ENCODE measurements at regions not wholly inside any gene's neighbourhood (a gene's known extent, or its start where the extent isn't known, plus 50 kb on each side); places are given as distances from the start of the nearest gene placed in this dataset.
"Not testable (repeated sequence)": the region's sequence is repeated elsewhere in the genome, so short reads cannot be mapped to it uniquely, and the experiment has no call there.

GRCh38 chr7:125253452-125254190, 324.0 kb upstream of the POT1 start:
- no peak for DNase-seq (ENCODE audit: low spot score)

- no peak for DNase-seq (ENCODE audit: low spot score)
Observed at GRCh38 chr7:125247514-125248098, 318.0 kb upstream of the POT1 start.

GRCh38 chr7:125246706-125247105, 317.1 kb upstream of the POT1 start:
- DNase-seq (ENCODE audit: low spot score), result no peak

GRCh38 chr7:125241548-125241947, 311.9 kb upstream of the POT1 start:
- no peak for DNase-seq (ENCODE audit: low spot score)

GRCh38 chr7:125222596-125222995, 293.0 kb upstream of the POT1 start:
- DNase-seq (ENCODE audit: low spot score), result no peak

GRCh38 chr7:125218076-125218475, 288.5 kb upstream of the POT1 start:
- DNase-seq (ENCODE audit: low spot score), result no peak

GRCh38 chr7:125201002-125201401, 271.4 kb upstream of the POT1 start:
- no peak for DNase-seq (ENCODE audit: low spot score)

- DNase-seq (ENCODE audit: low spot score), result no peak
Observed at GRCh38 chr7:125197731-125198393, 268.2 kb upstream of the POT1 start.

- DNase-seq (ENCODE audit: low spot score), result no peak
Observed at GRCh38 chr7:125195156-125195555, 265.5 kb upstream of the POT1 start.

- no peak for DNase-seq (ENCODE audit: low spot score)
Observed at GRCh38 chr7:125193263-125193662, 263.6 kb upstream of the POT1 start.

GRCh38 chr7:125184801-125185200, 255.2 kb upstream of the POT1 start:
- no peak for DNase-seq (ENCODE audit: low spot score)

GRCh38 chr7:125181569-125182267, 252.1 kb upstream of the POT1 start:
- not testable (repeated sequence) for DNase-seq (ENCODE audit: low spot score)

GRCh38 chr7:125173571-125173970, 243.9 kb upstream of the POT1 start:
- DNase-seq (ENCODE audit: low spot score), result no peak

GRCh38 chr7:125169088-125169487, 239.5 kb upstream of the POT1 start:
- no peak for DNase-seq (ENCODE audit: low spot score)

- no peak for DNase-seq (ENCODE audit: low spot score)
Observed at GRCh38 chr7:125154930-125155329, 225.3 kb upstream of the POT1 start.

GRCh38 chr7:125149151-125149550, 219.5 kb upstream of the POT1 start:
- no peak for DNase-seq (ENCODE audit: low spot score)

- no peak for DNase-seq (ENCODE audit: low spot score)
Observed at GRCh38 chr7:125147047-125147446, 217.4 kb upstream of the POT1 start.

- DNase-seq (ENCODE audit: low spot score), result no peak
Observed at GRCh38 chr7:125136755-125137532, 207.3 kb upstream of the POT1 start.

GRCh38 chr7:125136341-125136740, 206.7 kb upstream of the POT1 start:
- DNase-seq (ENCODE audit: low spot score), result no peak

GRCh38 chr7:125130173-125130572, 200.5 kb upstream of the POT1 start:
- DNase-seq (ENCODE audit: low spot score), result no peak

GRCh38 chr7:125127304-125127703, 197.7 kb upstream of the POT1 start:
- DNase-seq (ENCODE audit: low spot score), result no peak

GRCh38 chr7:125126376-125126775, 196.8 kb upstream of the POT1 start:
- DNase-seq (ENCODE audit: low spot score), result no peak

All from ecto neural progenitor cell (in vitro differentiated cells).